WI38 (cell line): ENCODE measurements at regions not wholly inside any gene's neighbourhood (a gene's known extent, or its start where the extent isn't known, plus 50 kb on each side); places are given as distances from the start of the nearest gene placed in this dataset.

Source experiments
- H3K4me3 ChIP-seq: 2 replicates; pipeline ENCODE4 v1.5.1; 2011; ENCODE audit warnings: low read depth, mild to moderate bottlenecking, control low read depth, low read length
- TF ChIP-seq, protein P1 (sequence below): IDR thresholded peaks from 2 replicates; pipeline ENCODE4 v1.5.1; 2012; ENCODE audit warnings: low read depth, mild to moderate bottlenecking, control low read depth, low read length

DNA sequence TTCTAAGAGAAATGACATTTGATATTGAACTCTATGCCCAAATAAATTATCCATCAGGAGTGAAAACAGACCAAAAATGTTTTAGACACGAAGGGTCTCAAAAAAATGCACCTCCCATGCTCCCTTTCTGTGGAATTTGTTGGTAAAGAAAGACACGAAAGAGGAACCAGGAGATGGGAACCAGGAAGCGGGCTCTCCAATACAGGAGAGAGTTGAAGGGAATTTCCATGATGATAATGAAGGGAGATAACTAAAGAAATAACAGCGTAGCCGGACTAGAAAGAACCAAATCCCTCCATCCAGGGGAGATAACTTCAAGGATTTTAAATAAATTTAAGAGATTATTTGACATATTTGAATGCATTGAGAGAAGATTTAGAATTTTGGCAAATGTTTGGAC lies 183.0 kb downstream of the DUSP6 start:
- H3K4me3 ChIP-seq: no peak overlapping the region

DNA sequence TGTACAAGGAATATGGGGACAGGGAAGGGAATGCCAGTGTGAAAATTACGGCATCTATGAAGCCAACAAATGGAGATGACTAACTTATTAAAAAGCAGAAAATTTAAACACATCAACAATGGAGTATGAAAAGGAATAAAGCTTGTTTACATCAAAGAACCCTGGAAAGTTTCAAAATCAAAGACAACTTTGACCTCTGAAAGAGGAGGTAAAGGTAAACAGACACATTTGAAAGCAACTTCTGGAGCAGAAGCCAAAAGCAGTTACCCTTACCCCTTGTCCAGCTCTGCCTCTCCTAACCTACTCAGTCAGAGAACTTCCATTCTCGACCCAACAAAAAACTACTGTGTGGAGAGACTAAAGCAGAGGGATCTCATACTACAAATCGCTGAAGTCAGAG lies 184.3 kb downstream of the DUSP6 start:
- H3K4me3 ChIP-seq: no peak overlapping the region
- TF ChIP-seq, protein P1, sequence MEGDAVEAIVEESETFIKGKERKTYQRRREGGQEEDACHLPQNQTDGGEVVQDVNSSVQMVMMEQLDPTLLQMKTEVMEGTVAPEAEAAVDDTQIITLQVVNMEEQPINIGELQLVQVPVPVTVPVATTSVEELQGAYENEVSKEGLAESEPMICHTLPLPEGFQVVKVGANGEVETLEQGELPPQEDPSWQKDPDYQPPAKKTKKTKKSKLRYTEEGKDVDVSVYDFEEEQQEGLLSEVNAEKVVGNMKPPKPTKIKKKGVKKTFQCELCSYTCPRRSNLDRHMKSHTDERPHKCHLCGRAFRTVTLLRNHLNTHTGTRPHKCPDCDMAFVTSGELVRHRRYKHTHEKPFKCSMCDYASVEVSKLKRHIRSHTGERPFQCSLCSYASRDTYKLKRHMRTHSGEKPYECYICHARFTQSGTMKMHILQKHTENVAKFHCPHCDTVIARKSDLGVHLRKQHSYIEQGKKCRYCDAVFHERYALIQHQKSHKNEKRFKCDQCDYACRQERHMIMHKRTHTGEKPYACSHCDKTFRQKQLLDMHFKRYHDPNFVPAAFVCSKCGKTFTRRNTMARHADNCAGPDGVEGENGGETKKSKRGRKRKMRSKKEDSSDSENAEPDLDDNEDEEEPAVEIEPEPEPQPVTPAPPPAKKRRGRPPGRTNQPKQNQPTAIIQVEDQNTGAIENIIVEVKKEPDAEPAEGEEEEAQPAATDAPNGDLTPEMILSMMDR: no peak

More for the DNA sequence above, 183.0 kb downstream of the DUSP6 start:
- TF ChIP-seq, protein P1: no peak

DNA sequence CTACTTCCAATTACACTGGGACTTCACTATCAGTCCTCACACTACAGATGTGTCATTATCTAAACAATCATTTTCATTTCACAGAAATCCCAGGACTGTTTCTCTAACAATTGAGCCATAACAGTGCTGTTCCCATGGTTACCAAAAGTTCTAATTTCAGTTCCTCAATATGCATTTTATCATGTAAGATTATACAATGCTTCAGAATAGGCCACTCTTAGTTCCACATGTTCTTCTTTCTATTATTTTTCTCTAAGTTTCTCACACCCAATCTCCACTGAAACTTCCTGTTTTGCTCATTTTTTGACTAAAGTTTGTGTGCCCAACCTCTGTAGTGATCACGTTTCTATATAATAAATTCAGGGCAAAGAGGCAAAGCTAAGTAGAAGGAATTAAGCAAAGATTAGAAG lies 185.8 kb downstream of the DUSP6 start:
- TF ChIP-seq, protein P1: no peak
- no peak overlapping the region for H3K4me3 ChIP-seq

- H3K4me3 ChIP-seq: no peak overlapping the region
- TF ChIP-seq, protein P1: no peak
Observed at GRCh38 chr12:89166121-89166520, 186.2 kb downstream of the DUSP6 start.

GRCh38 chr12:89165703-89166102 lies 186.6 kb downstream of the DUSP6 start:
- TF ChIP-seq, protein P1: no peak
- no peak overlapping the region for H3K4me3 ChIP-seq

DNA sequence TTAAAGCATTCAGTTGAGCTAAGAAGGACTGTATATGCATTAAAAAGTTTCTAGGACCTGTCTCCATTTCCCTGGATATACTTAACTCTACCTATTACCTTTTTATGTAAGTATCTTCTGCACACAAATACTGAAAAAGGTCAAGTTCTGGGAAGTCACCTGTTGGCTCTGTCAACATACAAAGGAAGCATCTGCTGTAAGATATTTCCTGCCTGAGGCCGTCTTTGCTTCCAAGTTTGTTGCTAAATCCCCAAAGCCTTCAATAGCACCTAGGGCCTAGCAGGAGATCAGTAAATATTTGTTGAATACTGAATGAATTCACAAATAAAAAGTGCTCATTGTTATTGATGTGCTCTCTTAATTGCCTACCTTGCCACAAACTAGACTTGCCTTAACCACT lies 188.4 kb downstream of the DUSP6 start:
- TF ChIP-seq, protein P1: no peak
- H3K4me3 ChIP-seq: no peak overlapping the region

- TF ChIP-seq, protein P1: no peak
- no peak overlapping the region for H3K4me3 ChIP-seq
Observed at GRCh38 chr12:89162589-89163261, 189.6 kb downstream of the DUSP6 start.
